ENCODE measurements at regions not wholly inside any gene's neighbourhood (a gene's known extent, or its start where the extent isn't known, plus 50 kb on each side); places are given as distances from the start of the nearest gene placed in this dataset.

- Mint-ChIP-seq H3K4me1 (no peaks in the 10 kb centered on the region), H3K27ac (no peak overlapping the region), H3K36me3 (no peaks in the 10 kb centered on the region), H3K4me3 (no peak overlapping the region), H3K9me3 (peaks cover 10% of the 10 kb centered on the region), H3K27me3 (no peaks in the 10 kb centered on the region)
- DNase-seq, result no peak
- CTCF ChIA-PET, result no interaction called here
Measured at GRCh38 chr3:83601704-83602103, 1357.1 kb upstream of the CADM2 start.

GRCh38 chr3:83622526-83622925 lies 1336.3 kb upstream of the CADM2 start:
- no peak overlapping the region for H3K27ac Mint-ChIP-seq
- no peaks in the 10 kb centered on the region for H3K36me3 Mint-ChIP-seq
- H3K4me1 Mint-ChIP-seq, result no peaks in the 10 kb centered on the region
- peaks cover 10% of the 10 kb centered on the region for H3K9me3 Mint-ChIP-seq
- no peak overlapping the region for H3K4me3 Mint-ChIP-seq
- no peaks in the 10 kb centered on the region for H3K27me3 Mint-ChIP-seq
- CTCF ChIA-PET, result no interaction called here
- DNase-seq, result no peak

GRCh38 chr3:83625261-83625660 lies 1333.5 kb upstream of the CADM2 start:
- Mint-ChIP-seq H3K27me3 (no peaks in the 10 kb centered on the region), H3K9me3 (peaks cover 1% of the 10 kb centered on the region), H3K4me3 (no peak overlapping the region), H3K36me3 (no peaks in the 10 kb centered on the region), H3K4me1 (no peaks in the 10 kb centered on the region), H3K27ac (no peak overlapping the region)
- no peak for DNase-seq
- CTCF ChIA-PET, result no interaction called here

- Mint-ChIP-seq H3K4me3 (no peak overlapping the region), H3K9me3 (peaks cover 2% of the 10 kb centered on the region), H3K27me3 (no peaks in the 10 kb centered on the region), H3K27ac (no peak overlapping the region), H3K4me1 (no peaks in the 10 kb centered on the region), H3K36me3 (no peaks in the 10 kb centered on the region)
- CTCF ChIA-PET, result no interaction called here
- DNase-seq, result no peak
Measured at GRCh38 chr3:83628471-83628870, 1330.3 kb upstream of the CADM2 start.

GRCh38 chr3:83632526-83632925 lies 1326.3 kb upstream of the CADM2 start:
- Mint-ChIP-seq H3K4me3 (no peak overlapping the region), H3K27ac (no peak overlapping the region), H3K4me1 (no peaks in the 10 kb centered on the region), H3K9me3 (peaks cover 9% of the 10 kb centered on the region), H3K36me3 (no peaks in the 10 kb centered on the region), H3K27me3 (no peaks in the 10 kb centered on the region)
- CTCF ChIA-PET, result no interaction called here
- DNase-seq, result no peak

GRCh38 chr3:83633758-83634157 lies 1325.0 kb upstream of the CADM2 start:
- DNase-seq, result no peak
- Mint-ChIP-seq H3K27me3 (no peaks in the 10 kb centered on the region), H3K36me3 (no peaks in the 10 kb centered on the region), H3K9me3 (peaks cover 14% of the 10 kb centered on the region), H3K27ac (no peak overlapping the region), H3K4me3 (no peak overlapping the region), H3K4me1 (no peaks in the 10 kb centered on the region)
- CTCF ChIA-PET, result no interaction called here

DNA sequence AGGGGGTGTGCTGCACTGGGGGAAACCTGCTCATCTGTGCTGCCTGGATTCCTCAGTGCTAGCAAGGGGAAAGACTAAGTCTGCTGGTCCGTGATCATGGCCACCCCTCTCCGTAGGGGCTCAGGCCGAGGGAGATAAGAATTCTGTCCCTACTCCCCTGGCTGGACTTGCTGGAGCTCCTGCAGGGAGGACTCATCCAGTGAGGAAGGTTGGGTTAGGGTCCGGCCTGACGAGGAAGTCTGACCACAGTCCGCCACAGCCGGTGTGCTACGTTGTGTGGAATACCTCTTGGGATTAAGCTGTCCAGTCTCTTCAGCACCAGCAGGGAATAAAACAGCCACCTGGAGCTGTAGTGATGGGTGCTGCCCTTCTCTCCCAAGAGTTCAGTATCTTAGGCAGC lies 1309.1 kb upstream of the CADM2 start:
- H3K4me1 Mint-ChIP-seq, result no peaks in the 10 kb centered on the region
- peaks cover 10% of the 10 kb centered on the region for H3K9me3 Mint-ChIP-seq
- no peak for DNase-seq
- H3K36me3 Mint-ChIP-seq, result no peaks in the 10 kb centered on the region
- no peak overlapping the region for H3K4me3 Mint-ChIP-seq
- H3K27me3 Mint-ChIP-seq, result no peaks in the 10 kb centered on the region
- no peak overlapping the region for H3K27ac Mint-ChIP-seq
- CTCF ChIA-PET, result no interaction called here

- CTCF ChIA-PET, result no interaction called here
- no peaks in the 10 kb centered on the region for H3K36me3 Mint-ChIP-seq
- no peaks in the 10 kb centered on the region for H3K4me1 Mint-ChIP-seq
- DNase-seq, result no peak
- H3K27ac Mint-ChIP-seq, result no peak overlapping the region
- no peaks in the 10 kb centered on the region for H3K9me3 Mint-ChIP-seq
- no peaks in the 10 kb centered on the region for H3K27me3 Mint-ChIP-seq
- no peak overlapping the region for H3K4me3 Mint-ChIP-seq
Measured at GRCh38 chr3:83655083-83655482, 1303.7 kb upstream of the CADM2 start.

DNA sequence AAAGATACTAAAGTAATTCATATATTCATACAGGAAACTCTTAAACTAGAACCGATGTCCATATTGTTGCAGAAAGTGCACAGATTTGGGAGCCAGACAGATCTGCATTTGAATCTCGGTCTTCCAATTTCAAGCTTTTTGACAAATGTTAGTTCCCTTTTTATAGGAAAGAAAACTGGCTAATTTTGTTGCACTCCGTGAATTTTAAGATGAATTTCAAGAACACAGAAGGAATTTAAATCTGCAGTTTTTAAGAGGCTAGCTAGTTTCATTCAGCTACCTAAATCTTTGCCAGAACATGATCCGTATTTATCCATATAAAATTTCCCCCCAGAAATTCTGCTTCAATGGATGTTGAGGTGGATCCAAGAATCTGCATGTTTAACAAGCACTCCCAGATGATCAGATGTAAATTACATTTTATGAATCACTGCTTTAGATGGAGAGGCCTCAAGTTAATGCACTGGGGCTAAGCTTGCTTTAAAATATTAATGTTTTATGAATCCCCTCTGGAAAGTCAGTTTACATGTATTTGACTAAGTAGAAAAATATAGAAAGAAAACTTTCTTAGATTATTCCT lies 1296.3 kb upstream of the CADM2 start:
- no peak for DNase-seq
- Mint-ChIP-seq H3K4me1 (no peaks in the 10 kb centered on the region), H3K27me3 (no peaks in the 10 kb centered on the region), H3K27ac (no peak overlapping the region), H3K9me3 (peaks cover 6% of the 10 kb centered on the region), H3K36me3 (no peaks in the 10 kb centered on the region), H3K4me3 (no peak overlapping the region)
- CTCF ChIA-PET, result no interaction called here

GRCh38 chr3:83670416-83670815 lies 1288.4 kb upstream of the CADM2 start:
- Mint-ChIP-seq H3K4me1 (no peaks in the 10 kb centered on the region), H3K36me3 (no peaks in the 10 kb centered on the region), H3K4me3 (no peak overlapping the region), H3K27me3 (no peaks in the 10 kb centered on the region), H3K27ac (no peak overlapping the region), H3K9me3 (peaks cover 8% of the 10 kb centered on the region)
- DNase-seq, result no peak
- CTCF ChIA-PET, result no interaction called here

DNA sequence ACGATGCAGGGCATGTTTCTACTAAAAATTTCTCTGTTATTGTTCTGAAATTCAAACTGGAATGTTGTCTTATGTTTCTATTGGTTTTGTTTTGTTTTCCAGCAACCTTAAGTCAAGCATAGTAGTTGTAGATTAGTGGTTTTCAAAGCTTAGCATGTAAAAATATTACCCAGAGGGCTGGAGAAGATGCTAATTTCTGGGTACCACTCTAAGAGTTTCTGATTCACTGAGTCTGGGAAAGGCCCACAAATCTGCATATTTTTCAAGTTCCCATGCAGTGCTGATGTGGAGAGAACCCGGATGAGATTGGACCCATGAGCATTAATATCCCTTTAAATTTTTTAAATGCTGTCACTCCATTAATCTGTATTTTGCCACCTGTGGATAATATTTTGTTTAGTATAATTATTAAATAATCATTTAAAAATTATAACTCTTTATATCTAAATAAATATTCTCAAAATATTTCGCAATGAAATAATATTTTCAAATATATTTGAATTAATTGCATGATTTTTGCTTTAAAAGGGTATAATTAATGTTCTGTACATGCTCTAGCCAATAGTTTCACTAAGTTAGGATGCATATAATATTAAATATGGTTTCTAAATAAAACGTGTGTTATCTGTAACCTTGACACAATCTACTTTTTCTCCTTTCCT lies 1274.7 kb upstream of the CADM2 start:
- Mint-ChIP-seq H3K4me3 (no peak overlapping the region), H3K9me3 (peaks cover 17% of the 10 kb centered on the region), H3K36me3 (no peaks in the 10 kb centered on the region), H3K27me3 (no peaks in the 10 kb centered on the region), H3K4me1 (no peaks in the 10 kb centered on the region), H3K27ac (no peak overlapping the region)
- CTCF ChIA-PET, result no interaction called here
- no peak for DNase-seq

- no peak overlapping the region for H3K4me3 Mint-ChIP-seq
- no peaks in the 10 kb centered on the region for H3K36me3 Mint-ChIP-seq
- H3K27me3 Mint-ChIP-seq, result no peaks in the 10 kb centered on the region
- H3K9me3 Mint-ChIP-seq, result peaks cover 7% of the 10 kb centered on the region
- H3K4me1 Mint-ChIP-seq, result no peaks in the 10 kb centered on the region
- DNase-seq, result no peak
- H3K27ac Mint-ChIP-seq, result no peak overlapping the region
- CTCF ChIA-PET, result no interaction called here
Measured at GRCh38 chr3:83706669-83707068, 1252.1 kb upstream of the CADM2 start.

- Mint-ChIP-seq H3K27ac (no peak overlapping the region), H3K9me3 (peaks cover 3% of the 10 kb centered on the region), H3K36me3 (no peaks in the 10 kb centered on the region), H3K27me3 (no peaks in the 10 kb centered on the region), H3K4me3 (no peak overlapping the region), H3K4me1 (no peaks in the 10 kb centered on the region)
- CTCF ChIA-PET, result no interaction called here
- no peak for DNase-seq
Measured at GRCh38 chr3:83715307-83715706, 1243.5 kb upstream of the CADM2 start.

DNA sequence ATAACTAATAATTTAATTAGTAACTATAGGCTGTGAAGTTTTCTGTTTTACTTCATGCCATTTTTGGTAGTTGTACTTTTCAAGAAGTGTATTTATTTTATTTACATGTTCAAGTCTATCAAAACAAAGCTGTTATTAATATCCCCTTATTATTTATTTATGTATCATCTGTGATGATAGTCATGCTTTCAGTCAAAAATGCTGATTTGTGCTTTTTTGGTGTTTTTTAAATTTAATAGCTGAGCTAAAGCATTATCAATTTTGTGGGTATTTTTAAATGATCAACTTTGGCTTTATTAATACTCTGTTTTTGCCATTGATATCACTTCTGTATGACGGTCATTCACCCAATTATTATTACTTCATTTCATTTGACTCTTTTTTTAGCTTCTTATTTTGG lies 1229.2 kb upstream of the CADM2 start:
- Mint-ChIP-seq H3K4me3 (no peak overlapping the region), H3K27ac (no peak overlapping the region), H3K36me3 (no peaks in the 10 kb centered on the region), H3K4me1 (no peaks in the 10 kb centered on the region), H3K27me3 (no peaks in the 10 kb centered on the region), H3K9me3 (peaks cover 18% of the 10 kb centered on the region)
- DNase-seq, result no peak
- CTCF ChIA-PET, result no interaction called here

GRCh38 chr3:83734656-83735055 lies 1224.1 kb upstream of the CADM2 start:
- Mint-ChIP-seq H3K27me3 (no peaks in the 10 kb centered on the region), H3K4me3 (no peak overlapping the region), H3K4me1 (no peaks in the 10 kb centered on the region), H3K27ac (no peak overlapping the region), H3K9me3 (no peaks in the 10 kb centered on the region), H3K36me3 (no peaks in the 10 kb centered on the region)
- no peak for DNase-seq
- CTCF ChIA-PET, result no interaction called here

GRCh38 chr3:83738202-83738601 lies 1220.6 kb upstream of the CADM2 start:
- H3K4me1 Mint-ChIP-seq, result no peaks in the 10 kb centered on the region
- no peaks in the 10 kb centered on the region for H3K27me3 Mint-ChIP-seq
- H3K27ac Mint-ChIP-seq, result no peak overlapping the region
- no peak overlapping the region for H3K4me3 Mint-ChIP-seq
- H3K36me3 Mint-ChIP-seq, result no peaks in the 10 kb centered on the region
- no peak for DNase-seq
- CTCF ChIA-PET, result no interaction called here
- H3K9me3 Mint-ChIP-seq, result no peaks in the 10 kb centered on the region
